HG02623 (cell line): ENCODE measurements at regions not wholly inside any gene's neighbourhood (a gene's known extent, or its start where the extent isn't known, plus 50 kb on each side); places are given as distances from the start of the nearest gene placed in this dataset.
"Not testable (repeated sequence)": the region's sequence is repeated elsewhere in the genome, so short reads cannot be mapped to it uniquely, and the experiment has no call there.

Experiments used
- ATAC-seq: cut with Tn5 transposase; IDR thresholded peaks from one replicate; pipeline ENCODE4 v1.9.1; 2021; ENCODE audit warnings: moderate library complexity; ENCODE audit not compliant: unreplicated experiment

GRCh38 chr7:91455411-91455810 is 191.2 kb downstream of the FZD1 start:
- ATAC-seq, result no peak

DNA sequence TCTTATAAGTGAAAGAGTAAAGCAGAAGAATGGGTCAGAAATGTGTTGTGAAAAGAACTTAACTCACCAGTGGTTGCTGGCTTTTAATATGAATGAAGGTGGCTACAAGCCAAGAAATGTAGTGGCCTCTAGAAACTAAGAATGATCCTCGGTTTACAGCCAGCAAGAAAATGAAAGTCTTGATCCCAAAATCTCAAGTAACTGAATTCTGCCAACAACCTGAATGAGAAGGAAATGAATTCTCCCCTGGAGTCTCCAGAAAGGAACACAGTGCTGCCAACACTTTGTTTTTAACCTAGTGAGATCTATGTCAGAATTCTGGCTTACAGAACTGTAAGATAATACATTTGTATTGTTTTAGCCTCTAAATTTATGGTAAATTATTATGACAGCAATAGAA is 193.0 kb downstream of the FZD1 start:
- no peak for ATAC-seq

DNA sequence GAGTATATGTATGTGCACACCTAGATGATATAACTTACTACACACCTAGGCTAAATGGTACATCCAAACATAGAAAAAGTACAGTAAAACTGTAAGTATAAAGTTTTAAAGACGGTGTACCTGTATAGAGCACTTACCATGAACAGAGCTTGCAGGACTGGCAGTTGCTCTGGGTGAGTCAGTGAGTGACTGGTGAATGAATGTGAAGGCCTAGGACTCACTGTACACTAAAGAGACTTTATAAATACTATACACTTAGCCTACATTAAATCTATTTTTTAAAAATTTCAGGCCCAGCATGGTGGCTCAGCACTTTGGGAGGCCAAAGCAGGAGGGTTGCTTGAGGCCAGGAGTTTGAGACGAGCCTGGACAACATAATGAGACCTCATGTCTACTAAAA is 195.3 kb downstream of the FZD1 start:
- no peak for ATAC-seq

DNA sequence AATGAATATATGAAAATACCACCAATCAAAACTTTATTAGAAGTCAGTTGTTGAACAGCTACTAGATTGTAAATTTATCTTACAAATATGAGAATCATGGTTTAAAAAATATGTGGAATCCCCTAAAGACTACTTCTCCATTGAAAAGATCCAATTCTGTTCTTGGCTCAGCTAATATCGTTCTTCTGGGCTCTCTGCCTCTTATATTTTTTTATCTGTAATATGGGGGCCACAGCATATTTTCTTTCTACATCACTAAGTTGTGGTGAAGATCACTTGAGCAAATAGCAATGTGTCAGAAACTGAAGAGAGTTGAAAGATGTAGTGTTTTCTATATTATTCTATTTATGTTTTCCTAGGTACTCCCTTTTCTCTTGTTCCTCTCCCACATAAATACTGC is 198.1 kb downstream of the FZD1 start:
- no peak for ATAC-seq

GRCh38 chr7:91463330-91463729 is 199.1 kb downstream of the FZD1 start:
- no peak for ATAC-seq

DNA sequence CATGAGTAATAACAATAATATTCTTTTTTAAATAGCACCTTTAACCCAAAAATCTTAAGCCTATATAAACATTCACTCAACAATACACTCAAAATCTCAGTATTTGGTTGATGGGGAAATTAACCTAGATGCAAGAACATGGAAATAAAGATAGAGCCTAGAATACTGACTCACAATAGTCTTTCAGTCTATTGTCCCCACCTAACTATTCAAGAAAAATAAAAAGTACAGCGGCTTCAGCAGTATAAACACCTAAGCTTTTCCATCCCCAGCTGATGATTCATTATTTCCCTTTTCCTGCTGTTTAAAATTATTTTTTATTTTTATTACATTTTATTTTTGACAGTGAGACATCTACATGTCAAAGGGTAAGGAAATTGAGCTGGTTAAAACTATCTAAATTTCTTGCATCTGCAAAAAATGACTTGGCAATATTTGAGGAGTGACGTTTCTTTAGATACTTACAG is 201.4 kb downstream of the FZD1 start:
- no peak for ATAC-seq

GRCh38 chr7:91468256-91468655 is 204.0 kb downstream of the FZD1 start:
- no peak for ATAC-seq

DNA sequence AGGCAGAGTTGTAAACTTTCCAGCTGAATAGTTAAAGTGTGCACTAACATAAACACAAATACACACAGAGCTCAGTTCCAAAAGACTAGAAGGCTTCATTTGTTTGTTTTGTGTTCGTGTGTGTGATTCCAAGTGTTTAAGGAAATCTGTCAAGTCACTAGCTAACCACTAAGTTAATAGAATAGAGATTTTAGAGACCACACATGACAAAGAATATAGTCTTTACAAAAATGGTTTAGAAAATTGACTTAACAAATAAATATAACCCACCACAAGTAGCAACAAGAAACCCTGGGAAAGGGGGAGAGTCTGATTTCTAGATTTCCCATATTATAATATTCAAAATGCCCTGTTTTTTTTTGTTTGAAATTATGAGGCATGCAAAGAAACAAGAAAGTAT is 209.4 kb downstream of the FZD1 start:
- ATAC-seq, result no peak

DNA sequence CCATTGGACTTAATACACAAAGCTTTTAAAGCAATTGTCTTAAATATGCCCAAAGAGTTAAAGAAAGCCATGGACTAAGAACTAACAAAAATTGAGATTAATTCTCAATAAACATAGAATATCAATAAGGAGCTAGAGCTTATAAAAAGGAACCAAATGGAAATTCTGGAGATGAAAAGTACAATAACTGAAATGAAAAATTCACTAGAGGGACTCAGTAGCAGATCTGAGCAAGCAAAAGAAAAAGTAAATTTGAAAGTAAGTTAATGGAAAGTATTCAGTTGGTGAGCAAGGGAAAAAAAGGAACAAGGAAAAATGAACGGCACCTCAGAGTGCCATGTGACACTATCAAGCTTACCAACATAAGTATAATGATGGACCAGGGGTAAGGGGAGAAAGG is 209.8 kb downstream of the FZD1 start:
- ATAC-seq, result no peak

DNA sequence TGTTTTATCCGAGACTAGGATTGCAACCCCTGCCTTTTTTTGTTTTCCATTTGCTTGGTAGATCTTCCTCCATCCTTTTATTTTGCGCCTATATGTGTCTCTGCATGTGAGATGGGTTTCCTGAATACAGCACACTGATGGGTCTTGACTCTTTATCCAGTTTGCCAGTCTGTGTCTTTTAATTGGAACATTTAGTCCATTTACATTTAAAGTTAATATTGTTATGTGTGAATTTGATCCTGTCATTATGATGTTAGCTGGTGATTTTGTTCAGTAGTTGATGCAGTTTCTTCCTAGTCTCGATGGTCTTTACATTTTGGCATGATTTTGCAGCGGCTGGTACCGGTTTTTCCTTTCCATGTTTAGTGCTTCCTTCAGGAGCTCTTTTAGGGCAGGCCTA is 216.2 kb downstream of the FZD1 start:
- ATAC-seq, result not testable (repeated sequence)

DNA sequence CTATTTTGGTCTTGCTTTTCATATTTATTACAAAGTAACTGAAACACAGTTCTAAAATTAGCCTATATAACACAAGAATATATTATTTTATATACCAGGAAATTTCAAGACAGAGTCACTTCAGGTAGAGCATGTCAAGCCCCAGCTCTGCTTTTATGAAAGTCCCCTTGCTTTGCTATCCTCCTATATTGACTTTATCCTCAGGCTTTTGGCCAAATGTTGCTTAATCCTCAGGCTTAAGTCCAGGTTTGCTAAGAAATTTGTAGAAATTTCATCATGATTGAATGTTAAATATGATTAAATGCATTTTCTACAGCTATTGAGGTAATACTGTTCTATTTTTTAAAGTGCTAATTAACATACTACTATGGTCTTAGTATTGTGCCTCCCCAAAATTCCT is 227.6 kb downstream of the FZD1 start:
- no peak for ATAC-seq

DNA sequence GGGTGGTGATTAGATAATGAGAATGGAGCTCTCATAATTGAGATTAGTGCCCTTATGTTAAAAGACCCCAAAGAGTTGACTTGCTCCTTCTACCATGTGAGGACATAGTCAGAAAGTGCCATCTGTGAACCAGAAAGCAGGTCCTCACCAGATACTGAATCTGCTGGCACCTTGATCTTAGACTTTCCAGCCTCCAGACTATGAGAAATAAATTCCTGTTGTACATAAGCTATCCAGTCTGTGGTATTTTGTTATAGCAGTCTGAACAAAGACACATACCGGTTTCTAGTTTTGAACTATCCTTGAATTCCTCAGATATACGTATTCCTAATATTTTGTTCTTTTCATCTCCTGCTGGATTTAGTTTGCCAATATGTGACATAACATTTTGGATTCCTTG is 228.1 kb downstream of the FZD1 start:
- ATAC-seq, result no peak

DNA sequence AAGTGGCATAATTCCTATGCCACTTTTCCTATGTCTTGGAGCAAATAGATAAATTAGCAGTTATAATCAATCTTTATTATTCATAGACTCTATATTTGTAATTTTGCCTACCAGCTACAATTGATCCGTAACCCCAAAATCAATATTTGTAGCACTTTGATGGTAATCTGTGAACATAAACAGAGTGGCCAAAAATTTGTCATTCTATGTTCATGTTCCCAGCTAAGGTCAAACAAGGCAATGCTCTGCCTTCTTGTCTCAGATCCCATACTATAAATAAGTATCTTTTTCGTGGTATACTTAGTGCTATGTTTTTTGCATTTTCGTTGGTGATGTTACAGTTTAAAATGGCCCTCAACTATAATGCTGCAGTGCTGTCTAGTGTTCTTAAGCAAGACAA is 228.5 kb downstream of the FZD1 start:
- ATAC-seq, result no peak

DNA sequence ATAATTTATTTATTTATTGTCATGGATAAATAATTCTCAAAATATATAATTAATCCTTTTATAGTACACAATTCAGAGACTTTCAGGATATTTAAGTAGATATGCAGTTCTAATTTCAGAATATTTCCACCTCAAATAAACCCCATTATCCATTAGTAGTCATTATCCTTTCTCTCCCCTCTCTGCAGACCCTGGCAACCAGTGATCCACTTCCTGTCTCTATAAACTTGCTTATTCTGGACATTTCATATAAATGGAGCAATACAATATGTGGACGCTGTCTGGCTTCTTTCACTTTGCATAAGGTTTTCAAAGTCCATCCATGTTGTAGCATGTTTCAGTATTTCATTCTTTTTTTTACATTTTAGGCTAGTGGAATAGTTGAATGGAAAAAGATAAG is 230.2 kb downstream of the FZD1 start:
- no peak for ATAC-seq

DNA sequence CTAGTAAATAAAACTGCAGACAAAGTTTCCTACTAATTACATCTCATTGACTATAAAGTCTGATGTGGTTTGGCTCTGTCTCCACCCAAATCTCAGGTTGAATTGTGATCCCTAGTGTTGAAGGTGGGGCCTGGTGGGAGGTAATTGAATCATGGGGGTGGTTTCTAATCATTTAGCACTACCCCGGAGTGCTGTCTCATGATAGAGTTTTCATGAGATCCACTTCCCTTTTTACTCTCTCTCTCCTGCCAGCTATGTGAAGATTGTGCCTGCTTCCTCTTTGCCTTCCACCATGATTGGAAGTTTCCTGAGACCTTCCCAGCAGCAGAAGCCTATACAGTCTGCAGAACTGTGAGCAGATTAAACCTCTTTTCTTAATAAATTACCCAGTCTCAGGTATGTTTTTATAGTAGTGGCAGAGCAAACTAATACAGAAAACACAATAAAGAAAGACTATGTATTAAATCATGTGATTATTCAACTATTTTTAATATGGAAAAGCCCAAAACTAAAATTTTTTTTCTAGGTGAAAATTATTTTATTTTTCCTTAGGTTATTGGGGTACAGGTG is 232.1 kb downstream of the FZD1 start:
- ATAC-seq, result no peak

GRCh38 chr7:91497277-91497676 is 233.0 kb downstream of the FZD1 start:
- not testable (repeated sequence) for ATAC-seq

- ATAC-seq, result no peak
Measured at GRCh38 chr7:91503934-91504555, 239.8 kb downstream of the FZD1 start.

DNA sequence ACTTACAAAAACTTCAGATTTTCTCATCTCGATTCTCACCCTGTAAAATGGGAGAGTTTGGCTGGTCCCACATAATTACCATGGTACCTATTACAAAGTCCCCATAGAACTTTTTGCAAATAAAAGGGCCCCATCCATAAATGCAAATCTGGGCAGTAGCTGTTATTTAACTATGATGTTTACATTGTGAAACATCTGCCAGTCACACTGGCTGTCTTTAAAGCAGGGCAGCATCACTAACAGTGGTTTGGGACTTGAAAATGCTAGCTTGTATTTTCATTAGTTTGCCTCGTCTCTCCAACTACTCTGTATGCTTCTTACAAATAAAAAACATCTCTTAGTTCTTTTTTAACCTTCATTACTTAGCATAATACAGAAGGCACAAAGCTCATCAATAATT is 240.7 kb downstream of the FZD1 start:
- no peak for ATAC-seq

GRCh38 chr7:91506966-91507365 is 242.7 kb downstream of the FZD1 start:
- ATAC-seq, result not testable (repeated sequence)

GRCh38 chr7:91511861-91512260 is 247.6 kb downstream of the FZD1 start:
- not testable (repeated sequence) for ATAC-seq

GRCh38 chr7:91512958-91513357 is 248.7 kb downstream of the FZD1 start:
- ATAC-seq, result no peak

DNA sequence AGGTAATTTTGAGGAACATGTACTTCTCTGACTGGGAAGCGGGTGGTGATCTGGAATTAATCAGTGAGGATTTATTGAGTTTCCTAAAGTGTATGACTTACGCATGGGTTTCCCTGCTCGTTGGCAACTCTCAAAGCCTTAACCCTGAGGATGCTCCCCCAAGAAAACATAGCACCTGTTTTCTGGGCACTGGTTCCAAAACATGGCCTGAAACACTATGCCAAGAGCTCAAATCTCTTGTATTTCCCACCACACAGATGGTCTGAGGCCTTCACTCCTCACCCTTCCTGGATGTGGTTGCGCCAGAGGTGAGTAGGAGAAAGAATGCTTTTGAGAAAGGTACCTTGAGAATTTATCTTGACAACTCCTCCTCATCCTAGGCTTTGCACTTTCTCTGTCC is 250.4 kb downstream of the FZD1 start:
- ATAC-seq, result no peak

GRCh38 chr7:91515961-91516360 is 251.7 kb downstream of the FZD1 start:
- ATAC-seq, result no peak
